SK-N-SH treated with all-trans-retinoic acid at 6 μM for 48 hours (cell line): ENCODE measurements at regions not wholly inside any gene's neighbourhood (a gene's known extent, or its start where the extent isn't known, plus 50 kb on each side); places are given as distances from the start of the nearest gene placed in this dataset.

ENCODE experiments used
- ATAC-seq: fragments of 200-7000 bp; cut with Tn5 transposase; 3 replicates; pipeline ENCODE4 v1.9.1; 2020; ENCODE audit warnings: mild to moderate bottlenecking, moderate library complexity
- ARNTL ChIP-seq: fragments of 450-650 bp; formaldehyde crosslinking; IDR thresholded peaks from 2 replicates; pipeline ENCODE4 v1.5.0; 2020; ENCODE audit warnings: low read depth, mild to moderate bottlenecking, moderate library complexity, borderline replicate concordance
- BACH2 ChIP-seq: fragments of 250-450 bp; sonication (Bioruptor Pico); IDR thresholded peaks from 2 replicates; pipeline ENCODE4 v1.9.0; 2021; ENCODE audit warnings: mild to moderate bottlenecking, borderline replicate concordance
- CSDC2 ChIP-seq: fragments of 250-450 bp; sonication (Bioruptor Pico); IDR thresholded peaks from 2 replicates; pipeline ENCODE4 v1.5.0; 2020; ENCODE audit warnings: mild to moderate bottlenecking, moderate library complexity
- GLIS3 ChIP-seq: fragments of 250-450 bp; sonication (Bioruptor Pico); IDR thresholded peaks from 2 replicates; pipeline ENCODE4 v1.5.0; 2020; ENCODE audit warnings: mild to moderate bottlenecking, moderate library complexity
- ISL1 ChIP-seq: fragments of 250-450 bp; sonication (Bioruptor Pico); IDR thresholded peaks from 2 replicates; pipeline ENCODE4 v2.1.2; 2022; ENCODE audit warnings: mild to moderate bottlenecking, moderate library complexity
- OSR1 ChIP-seq: fragments of 250-450 bp; sonication (Bioruptor Pico); IDR thresholded peaks from 2 replicates; pipeline ENCODE4 v1.8.0; 2022; ENCODE audit warnings: moderate library complexity, mild to moderate bottlenecking, inconsistent platforms
- PPARA ChIP-seq: fragments of 250-450 bp; sonication (Bioruptor Pico); IDR thresholded peaks from 2 replicates; pipeline ENCODE4 v1.5.0; 2020; ENCODE audit warnings: mild to moderate bottlenecking, borderline replicate concordance
- RARB ChIP-seq: fragments of 250-450 bp; sonication (Bioruptor Pico); IDR thresholded peaks from 2 replicates; pipeline ENCODE4 v1.8.0; 2021; ENCODE audit warnings: mild to moderate bottlenecking, moderate library complexity
- SNAI2 ChIP-seq: fragments of 250-450 bp; sonication (Bioruptor Pico); IDR thresholded peaks from 2 replicates; pipeline ENCODE4 v1.5.0; 2020; ENCODE audit warnings: mild to moderate bottlenecking, moderate library complexity
- TCF4 ChIP-seq: fragments of 250-450 bp; sonication (Bioruptor Pico); IDR thresholded peaks from 2 replicates; pipeline ENCODE4 v1.8.0; 2021; ENCODE audit warnings: mild to moderate bottlenecking, moderate library complexity, borderline replicate concordance
- TOX ChIP-seq: fragments of 250-450 bp; sonication (Bioruptor Pico); IDR thresholded peaks from 2 replicates; pipeline ENCODE4 v1.8.0; 2021; ENCODE audit warnings: mild to moderate bottlenecking, moderate library complexity, borderline replicate concordance
- ZC3H10 ChIP-seq: fragments of 250-450 bp; sonication (Bioruptor Pico); IDR thresholded peaks from 2 replicates; pipeline ENCODE4 v1.5.1; 2021; ENCODE audit warnings: mild to moderate bottlenecking, moderate library complexity
- ZFP3 ChIP-seq: fragments of 250-450 bp; sonication (Bioruptor Pico); IDR thresholded peaks from 2 replicates; pipeline ENCODE4 v1.5.0; 2020; ENCODE audit warnings: mild to moderate bottlenecking, moderate library complexity
- ZFP30 ChIP-seq: fragments of 450-650 bp; formaldehyde crosslinking; IDR thresholded peaks from 2 replicates; pipeline ENCODE4 v1.5.0; 2022; ENCODE audit warnings: mild to moderate bottlenecking, moderate library complexity
- ZNF565 ChIP-seq: fragments of 450-650 bp; formaldehyde crosslinking; conservative IDR thresholded peaks from 2 replicates; pipeline ENCODE4 v1.5.0; 2020; ENCODE audit warnings: low read depth, mild to moderate bottlenecking, moderate library complexity
- ZNF70 ChIP-seq: fragments of 450-650 bp; formaldehyde crosslinking; IDR thresholded peaks from 2 replicates; pipeline ENCODE4 v1.5.0; 2020; ENCODE audit warnings: mild to moderate bottlenecking, moderate library complexity
- ZNF8 ChIP-seq: fragments of 450-650 bp; formaldehyde crosslinking; IDR thresholded peaks from 2 replicates; pipeline ENCODE4 v1.5.0; 2020; ENCODE audit warnings: mild to moderate bottlenecking, moderate library complexity
- TF ChIP-seq, protein P1 (sequence below): fragments of 250-450 bp; sonication (Bioruptor Pico); IDR thresholded peaks from 2 replicates; pipeline ENCODE4 v1.5.0; 2020; ENCODE audit warnings: mild to moderate bottlenecking, moderate library complexity
- TF ChIP-seq, protein P2 (sequence below): fragments of 250-450 bp; sonication (Bioruptor Pico); IDR thresholded peaks from 2 replicates; pipeline ENCODE4 v1.5.1; 2021; ENCODE audit warnings: mild to moderate bottlenecking, moderate library complexity
- TF ChIP-seq, protein P3 (sequence below): fragments of 250-450 bp; sonication (Bioruptor Pico); IDR thresholded peaks from 2 replicates; pipeline ENCODE4 v1.5.1; 2020; ENCODE audit warnings: low read depth, mild to moderate bottlenecking, moderate library complexity
- TF ChIP-seq, protein P4 (sequence below): fragments of 250-450 bp; sonication (Bioruptor Pico); IDR thresholded peaks from 2 replicates; pipeline ENCODE4 v1.8.0; 2021; ENCODE audit warnings: low read depth, mild to moderate bottlenecking, moderate library complexity, borderline replicate concordance

DNA sequence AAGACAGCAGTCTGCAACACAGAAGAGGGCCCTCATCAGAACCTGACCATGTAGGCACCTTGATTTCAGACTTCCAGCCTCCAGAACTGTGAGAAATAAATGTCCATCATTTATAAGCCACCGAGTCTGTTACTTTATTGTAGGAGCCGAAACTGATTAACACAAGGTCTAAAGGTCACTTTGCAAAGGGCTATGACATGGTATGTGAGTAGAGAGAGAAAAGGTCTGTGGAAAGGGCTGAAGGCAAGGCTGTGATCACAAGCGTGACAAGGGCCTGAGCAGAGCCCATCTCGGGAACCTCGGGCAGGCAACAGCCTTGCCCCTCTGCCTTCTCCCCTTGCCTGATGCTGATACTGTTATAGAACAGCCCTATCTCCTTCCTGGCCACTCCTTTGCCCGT, 73.4 kb upstream of the TEAD1 start:
- no peak for TF ChIP-seq SNAI2 (CRISPR knock-in tag)
- no peak for TF ChIP-seq ISL1 (CRISPR knock-in tag)
- no peak for TF ChIP-seq GLIS3 (CRISPR knock-in tag)
- no peak for ATAC-seq

DNA sequence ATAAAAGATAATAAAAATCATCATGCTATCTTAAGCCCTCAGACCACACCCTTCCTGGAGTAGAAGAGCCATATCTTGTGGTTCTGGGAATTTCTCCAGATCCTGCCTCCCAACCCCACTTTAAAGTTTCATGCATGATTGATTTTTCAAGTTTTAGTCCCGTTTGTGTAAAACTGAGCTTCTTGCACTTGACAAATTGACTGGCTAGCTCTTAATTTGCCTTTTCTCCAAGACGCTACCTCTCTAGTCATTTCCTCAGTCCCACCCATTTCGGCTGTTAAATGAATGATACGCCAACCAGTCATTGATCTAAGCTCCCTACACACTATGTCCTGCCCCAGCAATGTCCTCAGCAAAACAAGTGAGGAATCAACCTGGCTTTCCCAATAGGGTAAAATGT, 71.8 kb upstream of the TEAD1 start:
- TF ChIP-seq ZNF565 (CRISPR knock-in tag) = no peak
- no peak for ATAC-seq

DNA sequence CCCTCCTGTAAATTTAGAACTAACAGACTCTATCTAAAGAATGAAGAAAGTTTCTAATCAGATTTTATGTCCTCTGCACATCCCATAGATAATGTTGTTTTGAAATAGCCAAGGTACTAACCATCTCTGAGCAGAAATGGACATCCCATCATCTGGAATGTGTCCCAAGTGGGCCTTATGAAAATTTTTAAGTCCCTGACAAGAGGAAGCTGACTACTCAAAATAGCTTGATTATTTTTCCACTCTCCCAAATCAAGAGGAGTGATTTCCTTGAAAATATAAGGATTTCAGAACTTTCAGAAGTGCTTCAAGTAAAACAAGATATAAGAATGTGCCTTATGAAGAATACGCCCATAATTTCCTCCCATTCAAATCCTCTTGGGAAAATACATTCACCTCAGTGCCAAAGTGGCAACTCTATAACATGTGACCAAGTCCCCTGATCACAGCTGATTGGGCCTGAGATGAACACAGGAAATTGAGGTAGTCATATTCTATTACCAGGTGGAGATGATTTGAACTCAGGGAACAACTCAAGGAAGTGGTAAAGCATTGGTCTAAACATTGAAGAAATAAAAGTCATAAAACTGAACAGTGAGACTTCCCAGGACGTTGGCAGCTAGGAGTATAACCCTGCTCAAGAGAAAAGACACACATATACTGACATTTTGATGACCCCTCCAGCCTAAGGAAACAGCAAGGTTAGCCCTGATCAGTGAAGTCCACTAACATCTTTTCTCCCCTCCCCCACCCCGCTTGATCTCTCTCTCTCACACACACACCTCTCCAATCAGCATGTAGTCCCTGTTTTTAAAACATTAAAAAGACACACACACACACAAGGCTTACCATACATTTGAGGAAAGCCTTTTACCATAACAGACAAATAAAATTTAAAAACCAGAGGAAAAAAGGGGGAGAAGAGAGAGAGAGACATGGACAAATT, 70.8 kb upstream of the TEAD1 start:
- ATAC-seq = no peak
- TF ChIP-seq, protein P1, sequence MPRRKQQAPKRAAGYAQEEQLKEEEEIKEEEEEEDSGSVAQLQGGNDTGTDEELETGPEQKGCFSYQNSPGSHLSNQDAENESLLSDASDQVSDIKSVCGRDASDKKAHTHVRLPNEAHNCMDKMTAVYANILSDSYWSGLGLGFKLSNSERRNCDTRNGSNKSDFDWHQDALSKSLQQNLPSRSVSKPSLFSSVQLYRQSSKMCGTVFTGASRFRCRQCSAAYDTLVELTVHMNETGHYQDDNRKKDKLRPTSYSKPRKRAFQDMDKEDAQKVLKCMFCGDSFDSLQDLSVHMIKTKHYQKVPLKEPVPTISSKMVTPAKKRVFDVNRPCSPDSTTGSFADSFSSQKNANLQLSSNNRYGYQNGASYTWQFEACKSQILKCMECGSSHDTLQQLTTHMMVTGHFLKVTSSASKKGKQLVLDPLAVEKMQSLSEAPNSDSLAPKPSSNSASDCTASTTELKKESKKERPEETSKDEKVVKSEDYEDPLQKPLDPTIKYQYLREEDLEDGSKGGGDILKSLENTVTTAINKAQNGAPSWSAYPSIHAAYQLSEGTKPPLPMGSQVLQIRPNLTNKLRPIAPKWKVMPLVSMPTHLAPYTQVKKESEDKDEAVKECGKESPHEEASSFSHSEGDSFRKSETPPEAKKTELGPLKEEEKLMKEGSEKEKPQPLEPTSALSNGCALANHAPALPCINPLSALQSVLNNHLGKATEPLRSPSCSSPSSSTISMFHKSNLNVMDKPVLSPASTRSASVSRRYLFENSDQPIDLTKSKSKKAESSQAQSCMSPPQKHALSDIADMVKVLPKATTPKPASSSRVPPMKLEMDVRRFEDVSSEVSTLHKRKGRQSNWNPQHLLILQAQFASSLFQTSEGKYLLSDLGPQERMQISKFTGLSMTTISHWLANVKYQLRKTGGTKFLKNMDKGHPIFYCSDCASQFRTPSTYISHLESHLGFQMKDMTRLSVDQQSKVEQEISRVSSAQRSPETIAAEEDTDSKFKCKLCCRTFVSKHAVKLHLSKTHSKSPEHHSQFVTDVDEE (CRISPR knock-in tag) = no peak
- no peak for TF ChIP-seq BACH2
- no peak for TF ChIP-seq TCF4
- TF ChIP-seq OSR1 (CRISPR knock-in tag) = no peak
- TF ChIP-seq ZFP30 (CRISPR knock-in tag) = no peak
- no peak for TF ChIP-seq SNAI2 (CRISPR knock-in tag)
- TF ChIP-seq, protein P2, sequence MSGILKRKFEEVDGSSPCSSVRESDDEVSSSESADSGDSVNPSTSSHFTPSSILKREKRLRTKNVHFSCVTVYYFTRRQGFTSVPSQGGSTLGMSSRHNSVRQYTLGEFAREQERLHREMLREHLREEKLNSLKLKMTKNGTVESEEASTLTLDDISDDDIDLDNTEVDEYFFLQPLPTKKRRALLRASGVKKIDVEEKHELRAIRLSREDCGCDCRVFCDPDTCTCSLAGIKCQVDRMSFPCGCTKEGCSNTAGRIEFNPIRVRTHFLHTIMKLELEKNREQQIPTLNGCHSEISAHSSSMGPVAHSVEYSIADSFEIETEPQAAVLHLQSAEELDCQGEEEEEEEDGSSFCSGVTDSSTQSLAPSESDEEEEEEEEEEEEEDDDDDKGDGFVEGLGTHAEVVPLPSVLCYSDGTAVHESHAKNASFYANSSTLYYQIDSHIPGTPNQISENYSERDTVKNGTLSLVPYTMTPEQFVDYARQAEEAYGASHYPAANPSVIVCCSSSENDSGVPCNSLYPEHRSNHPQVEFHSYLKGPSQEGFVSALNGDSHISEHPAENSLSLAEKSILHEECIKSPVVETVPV (CRISPR knock-in tag) = no peak
- TF ChIP-seq ZNF565 (CRISPR knock-in tag) = no peak
- no peak for TF ChIP-seq GLIS3 (CRISPR knock-in tag)
- no peak for TF ChIP-seq ZNF70 (CRISPR knock-in tag)
- no peak for TF ChIP-seq ARNTL (CRISPR knock-in tag)
- no peak for TF ChIP-seq ISL1 (CRISPR knock-in tag)
- no peak for TF ChIP-seq TOX (CRISPR knock-in tag)
- TF ChIP-seq CSDC2 (CRISPR knock-in tag) = no peak
- TF ChIP-seq, protein P3, sequence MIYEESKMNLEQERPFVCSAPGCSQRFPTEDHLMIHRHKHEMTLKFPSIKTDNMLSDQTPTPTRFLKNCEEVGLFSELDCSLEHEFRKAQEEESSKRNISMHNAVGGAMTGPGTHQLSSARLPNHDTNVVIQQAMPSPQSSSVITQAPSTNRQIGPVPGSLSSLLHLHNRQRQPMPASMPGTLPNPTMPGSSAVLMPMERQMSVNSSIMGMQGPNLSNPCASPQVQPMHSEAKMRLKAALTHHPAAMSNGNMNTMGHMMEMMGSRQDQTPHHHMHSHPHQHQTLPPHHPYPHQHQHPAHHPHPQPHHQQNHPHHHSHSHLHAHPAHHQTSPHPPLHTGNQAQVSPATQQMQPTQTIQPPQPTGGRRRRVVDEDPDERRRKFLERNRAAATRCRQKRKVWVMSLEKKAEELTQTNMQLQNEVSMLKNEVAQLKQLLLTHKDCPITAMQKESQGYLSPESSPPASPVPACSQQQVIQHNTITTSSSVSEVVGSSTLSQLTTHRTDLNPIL (CRISPR knock-in tag) = no peak

DNA sequence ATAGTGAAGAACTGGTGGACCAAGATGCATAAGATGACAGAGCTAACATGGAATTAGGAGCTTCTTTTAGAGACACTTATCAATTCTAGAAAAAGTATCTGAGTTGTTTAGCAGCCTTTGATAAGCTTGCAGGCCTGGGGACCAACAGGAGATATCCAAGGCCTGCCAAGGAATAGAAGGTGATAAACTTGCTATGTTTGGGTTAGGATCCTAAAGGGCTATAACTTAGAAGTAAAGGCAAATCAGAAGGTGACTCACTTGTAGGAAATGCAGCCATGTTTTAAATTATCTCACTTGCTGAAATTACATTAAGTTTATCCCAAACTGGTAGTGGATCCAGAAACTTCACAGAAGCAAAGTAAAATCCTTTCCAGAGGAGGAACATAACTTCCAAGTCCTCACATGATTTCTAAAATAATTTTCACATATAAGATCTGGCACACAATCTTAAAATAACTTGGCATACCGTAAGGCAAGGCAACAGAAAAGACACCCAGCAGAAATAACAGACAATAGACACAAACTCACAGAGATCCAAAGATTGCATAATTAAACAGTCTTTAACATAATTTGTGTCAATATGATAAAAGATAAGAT, 69.6 kb upstream of the TEAD1 start:
- ATAC-seq = peak; percentile 59
- TF ChIP-seq TOX (CRISPR knock-in tag) (no peak), ZFP3 (CRISPR knock-in tag) (no peak), ARNTL (CRISPR knock-in tag) (no peak), ZNF8 (CRISPR knock-in tag) (peak; percentile 54; the same call in 1 of the 2 replicates), RARB (CRISPR knock-in tag) (no peak), ISL1 (CRISPR knock-in tag) (peak; percentile 35), OSR1 (CRISPR knock-in tag) (no peak), ZC3H10 (CRISPR knock-in tag) (no peak), BACH2 (no peak), PPARA (no peak)
- TF ChIP-seq, protein P3 (CRISPR knock-in tag) = no peak
- TF ChIP-seq, protein P1 (CRISPR knock-in tag) = no peak
- TF ChIP-seq, protein P4, sequence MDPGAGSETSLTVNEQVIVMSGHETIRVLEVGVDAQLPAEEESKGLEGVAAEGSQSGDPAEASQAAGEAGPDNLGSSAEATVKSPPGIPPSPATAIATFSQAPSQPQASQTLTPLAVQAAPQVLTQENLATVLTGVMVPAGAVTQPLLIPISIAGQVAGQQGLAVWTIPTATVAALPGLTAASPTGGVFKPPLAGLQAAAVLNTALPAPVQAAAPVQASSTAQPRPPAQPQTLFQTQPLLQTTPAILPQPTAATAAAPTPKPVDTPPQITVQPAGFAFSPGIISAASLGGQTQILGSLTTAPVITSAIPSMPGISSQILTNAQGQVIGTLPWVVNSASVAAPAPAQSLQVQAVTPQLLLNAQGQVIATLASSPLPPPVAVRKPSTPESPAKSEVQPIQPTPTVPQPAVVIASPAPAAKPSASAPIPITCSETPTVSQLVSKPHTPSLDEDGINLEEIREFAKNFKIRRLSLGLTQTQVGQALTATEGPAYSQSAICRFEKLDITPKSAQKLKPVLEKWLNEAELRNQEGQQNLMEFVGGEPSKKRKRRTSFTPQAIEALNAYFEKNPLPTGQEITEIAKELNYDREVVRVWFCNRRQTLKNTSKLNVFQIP (CRISPR knock-in tag) = no peak
